ENCODE measurements at regions not wholly inside any gene's neighbourhood (a gene's known extent, or its start where the extent isn't known, plus 50 kb on each side); places are given as distances from the start of the nearest gene placed in this dataset.

GRCh38 chr6:71444222-71444621 lies 155.6 kb downstream of the OGFRL1 start:
- DNase-seq: peak; percentile 1

- DNase-seq: peak; percentile 4
These were observed 157.4 kb downstream of the OGFRL1 start for GRCh38 chr6:71446057-71446456.

DNA sequence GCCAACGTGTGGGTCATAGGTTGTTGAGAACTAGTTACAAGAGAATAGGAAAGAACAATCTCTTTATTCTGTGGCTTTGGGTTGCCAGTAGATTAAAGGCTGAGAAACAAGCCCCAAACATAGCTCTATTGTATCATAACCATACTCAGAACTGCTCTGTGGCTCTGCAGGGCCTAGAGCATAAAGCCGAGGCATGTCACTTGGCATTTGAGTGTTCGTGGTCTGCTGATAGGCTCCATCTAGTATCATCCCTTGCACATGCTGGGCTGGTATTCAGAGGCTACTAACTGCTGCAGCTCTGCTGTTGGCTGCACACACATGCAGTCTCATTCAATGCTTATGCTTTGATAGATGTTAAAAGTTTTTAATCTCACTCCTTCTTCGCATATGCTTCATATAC lies 157.9 kb downstream of the OGFRL1 start:
- no peak for DNase-seq

GRCh38 chr6:71452697-71453370 lies 164.2 kb downstream of the OGFRL1 start:
- DNase-seq: no peak

- no peak for DNase-seq
These were observed 164.7 kb downstream of the OGFRL1 start for GRCh38 chr6:71453371-71453706.

GRCh38 chr6:71454056-71454455 lies 165.4 kb downstream of the OGFRL1 start:
- no peak for DNase-seq

DNA sequence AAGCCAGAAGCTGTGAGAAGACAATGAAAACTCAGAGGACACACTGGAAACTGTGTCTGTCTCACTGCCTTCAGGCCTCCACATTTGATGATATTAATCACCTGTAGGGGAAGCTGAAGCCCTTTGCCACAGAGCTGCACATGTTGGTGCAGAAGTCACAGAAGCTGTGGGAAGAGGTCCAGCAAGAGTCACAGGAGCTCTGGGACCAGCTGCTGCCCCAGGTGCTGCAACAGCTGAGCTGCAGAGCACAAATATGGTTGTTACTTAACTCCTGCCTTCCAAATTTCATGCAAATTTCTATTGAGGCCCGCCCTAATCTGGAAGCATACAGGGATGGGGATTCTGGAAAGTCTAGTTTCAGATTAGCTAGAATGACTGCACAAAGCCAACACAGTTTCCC lies 169.3 kb downstream of the OGFRL1 start:
- no peak for DNase-seq

DNA sequence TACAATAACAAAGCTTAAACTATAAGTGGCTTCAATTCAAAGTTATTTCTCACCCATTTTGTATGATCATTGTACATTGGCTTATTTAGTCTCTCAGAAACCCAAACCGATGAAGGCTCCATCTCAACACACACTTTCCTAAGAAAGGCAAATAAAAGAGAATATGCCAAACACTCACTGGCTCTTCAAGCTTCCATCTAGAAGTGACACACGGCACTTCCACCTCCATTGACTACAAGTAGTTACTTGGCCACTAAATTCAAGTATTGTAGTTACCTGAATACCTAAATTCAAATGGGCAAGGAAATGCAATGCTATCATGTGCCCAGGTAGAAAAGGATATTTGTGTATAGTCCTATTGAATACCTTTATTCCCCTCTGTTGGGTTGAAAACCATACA lies 170.6 kb downstream of the OGFRL1 start:
- no peak for DNase-seq

- no peak for DNase-seq
These were observed 172.3 kb downstream of the OGFRL1 start for GRCh38 chr6:71460933-71461332.

- no peak for DNase-seq
These were observed 174.4 kb downstream of the OGFRL1 start for GRCh38 chr6:71463061-71463460.

GRCh38 chr6:71465096-71465495 lies 176.5 kb downstream of the OGFRL1 start:
- DNase-seq: no peak

GRCh38 chr6:71466362-71466761 lies 177.8 kb downstream of the OGFRL1 start:
- no peak for DNase-seq

GRCh38 chr6:71468038-71468437 lies 179.4 kb downstream of the OGFRL1 start:
- DNase-seq: no peak

DNA sequence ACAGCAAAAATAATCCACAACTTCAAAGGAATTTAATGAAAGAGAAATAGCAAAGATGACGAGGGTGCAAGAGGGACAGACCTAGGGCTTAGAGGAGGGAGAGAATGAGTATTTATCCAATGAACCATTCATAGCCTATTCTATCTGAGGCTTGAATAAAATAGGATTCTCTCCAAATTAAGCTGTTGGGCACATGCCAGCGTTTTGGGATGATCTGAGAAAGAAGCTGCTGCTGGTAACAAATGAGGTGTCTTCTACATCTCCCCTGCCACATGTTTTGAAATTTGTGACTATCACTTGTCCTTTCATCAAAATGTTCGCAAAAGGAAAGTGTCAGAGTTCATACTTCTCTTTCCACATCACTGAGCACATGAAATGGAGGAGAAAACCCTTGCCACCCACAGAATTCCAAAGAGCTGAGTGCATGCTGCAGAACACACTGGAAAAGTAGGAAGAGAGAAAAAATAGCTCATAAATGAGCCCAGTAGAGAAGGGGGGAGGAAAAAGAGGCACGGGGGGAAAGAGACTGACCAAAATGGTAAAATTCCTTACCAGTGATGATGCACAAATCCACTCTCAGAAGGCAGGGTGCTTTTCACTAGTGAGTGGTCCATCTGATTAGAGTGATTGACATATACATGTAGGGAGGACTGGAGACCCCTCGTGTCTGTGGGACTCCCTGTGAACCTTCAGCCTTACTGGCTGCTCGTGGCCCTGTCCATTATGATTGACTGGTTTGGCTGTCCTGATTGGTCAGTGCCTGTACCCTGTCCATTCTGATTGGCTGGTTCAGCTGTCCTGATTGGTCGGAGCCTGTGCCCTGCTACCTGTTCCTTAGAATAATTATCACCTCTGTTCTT lies 180.5 kb downstream of the OGFRL1 start:
- no peak for DNase-seq

GRCh38 chr6:71471718-71472117 lies 183.1 kb downstream of the OGFRL1 start:
- no peak for DNase-seq

GRCh38 chr6:71473926-71474325 lies 185.3 kb downstream of the OGFRL1 start:
- no peak for DNase-seq

DNA sequence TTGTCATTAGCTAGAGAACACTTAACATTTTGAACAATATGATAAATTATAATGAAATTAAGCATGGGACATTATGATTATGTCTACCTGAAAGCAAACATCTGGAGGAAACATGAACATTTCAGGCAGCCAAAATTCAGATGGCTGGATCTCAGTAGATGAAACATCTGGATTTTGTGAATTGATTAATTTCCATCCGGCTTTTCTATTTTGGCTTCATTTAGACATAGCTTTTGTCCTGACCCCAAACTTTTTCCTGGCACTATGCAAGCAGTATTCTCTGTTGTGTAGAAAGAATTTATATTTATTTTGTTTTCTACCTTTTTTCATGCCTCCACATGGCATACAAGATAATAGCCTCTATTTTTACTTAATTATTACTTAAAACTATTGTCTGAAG lies 186.3 kb downstream of the OGFRL1 start:
- DNase-seq: no peak

DNA sequence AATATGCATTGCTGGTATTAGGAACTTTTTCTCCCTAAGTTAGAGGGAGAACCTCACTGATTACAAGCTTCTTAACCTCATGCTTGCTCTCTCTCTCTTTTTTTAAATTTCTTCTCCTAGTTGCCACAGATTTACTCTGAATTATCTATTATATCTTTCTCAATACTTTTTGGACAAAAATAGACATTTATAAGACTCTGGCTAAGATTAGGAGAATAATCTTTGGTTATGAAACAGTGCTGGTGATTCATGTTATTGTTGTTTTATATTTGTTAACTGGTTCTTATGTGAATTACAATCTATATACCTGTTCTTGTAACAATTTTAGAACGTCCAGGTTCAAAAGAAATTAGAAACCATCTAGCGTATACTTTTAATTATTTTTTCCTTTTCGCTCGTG lies 187.8 kb downstream of the OGFRL1 start:
- DNase-seq: no peak

GRCh38 chr6:71476872-71477271 lies 188.3 kb downstream of the OGFRL1 start:
- no peak for DNase-seq

- DNase-seq: no peak
These were observed 190.4 kb downstream of the OGFRL1 start for GRCh38 chr6:71478834-71479541.

DNA sequence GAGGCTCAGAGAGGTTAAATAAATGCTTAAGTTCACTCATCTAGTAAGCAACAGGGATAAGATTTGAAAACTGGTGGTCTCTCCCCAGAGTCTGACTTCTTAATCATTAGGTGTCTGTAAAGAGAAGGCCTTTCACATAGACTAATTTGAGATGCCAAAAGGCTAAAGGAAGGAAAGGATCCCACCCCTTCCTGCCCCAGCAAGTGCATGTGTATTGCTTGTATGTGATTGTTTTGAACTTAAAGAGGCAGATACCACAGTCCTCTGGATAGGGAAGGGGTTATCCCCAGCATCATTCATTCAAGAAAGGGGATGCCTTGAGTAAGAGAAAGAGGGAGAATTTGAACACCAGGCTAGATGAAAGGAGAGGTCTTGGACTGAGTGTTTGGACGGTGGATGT lies 192.0 kb downstream of the OGFRL1 start:
- no peak for DNase-seq

DNA sequence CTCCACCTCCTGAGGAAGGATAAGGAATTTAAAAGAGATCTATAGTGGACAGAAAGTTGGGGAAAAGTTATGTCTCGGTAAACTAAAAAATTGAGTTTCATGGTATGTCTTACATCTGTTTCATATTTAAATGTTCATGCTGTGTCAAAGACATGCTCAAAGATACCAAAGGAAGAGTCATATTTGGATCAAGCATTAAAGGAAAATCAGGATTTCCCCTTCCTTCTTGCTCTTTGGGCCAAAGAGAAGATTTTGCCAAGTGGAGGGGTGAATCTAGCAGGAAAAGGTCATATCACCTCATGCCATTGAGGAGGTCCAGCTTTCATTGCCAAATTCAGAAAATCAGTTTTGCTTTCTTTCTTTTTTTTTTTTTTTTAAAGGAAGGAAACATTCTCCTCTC lies 192.4 kb downstream of the OGFRL1 start:
- DNase-seq: no peak

GRCh38 chr6:71481801-71482200 lies 193.2 kb downstream of the OGFRL1 start:
- no peak for DNase-seq

- DNase-seq: no peak
These were observed 194.1 kb downstream of the OGFRL1 start for GRCh38 chr6:71482742-71483141.
